ENCODE measurements at regions not wholly inside any gene's neighbourhood (a gene's known extent, or its start where the extent isn't known, plus 50 kb on each side); places are given as distances from the start of the nearest gene placed in this dataset.

- no peak for DNase-seq
- Mint-ChIP-seq H3K27me3 (ENCODE audit: unreplicated experiment) (peaks cover 2% of the 10 kb centered on the region), H3K27ac (ENCODE audit: unreplicated experiment) (no peak overlapping the region), H3K9me3 (ENCODE audit: unreplicated experiment) (no peaks in the 10 kb centered on the region), H3K4me1 (ENCODE audit: low read depth, unreplicated experiment) (no peaks in the 10 kb centered on the region), H3K36me3 (ENCODE audit: unreplicated experiment) (peaks cover 5% of the 10 kb centered on the region), H3K4me3 (ENCODE audit: unreplicated experiment) (no peak overlapping the region)
- TF ChIP-seq CTCF (IDR thresholded peaks at IDR 0.05; ENCODE audit: partially characterized antibody, unreplicated experiment) = no peak
Observed at GRCh38 chr15:25982736-25983135, 119.6 kb upstream of the ATP10A start.

- peaks cover 2% of the 10 kb centered on the region for H3K27me3 Mint-ChIP-seq (ENCODE audit: unreplicated experiment)
- H3K9me3 Mint-ChIP-seq (ENCODE audit: unreplicated experiment) = no peaks in the 10 kb centered on the region
- H3K36me3 Mint-ChIP-seq (ENCODE audit: unreplicated experiment) = no peaks in the 10 kb centered on the region
- H3K27ac Mint-ChIP-seq (ENCODE audit: unreplicated experiment) = no peak overlapping the region
- H3K4me1 Mint-ChIP-seq (ENCODE audit: low read depth, unreplicated experiment) = no peaks in the 10 kb centered on the region
- no peak for TF ChIP-seq CTCF (IDR thresholded peaks at IDR 0.05; ENCODE audit: partially characterized antibody, unreplicated experiment)
- H3K4me3 Mint-ChIP-seq (ENCODE audit: unreplicated experiment) = no peak overlapping the region
- no peak for DNase-seq
Observed at GRCh38 chr15:25981114-25981513, 118.0 kb upstream of the ATP10A start.

GRCh38 chr15:25972141-25972675 lies 109.1 kb upstream of the ATP10A start:
- Mint-ChIP-seq H3K4me1 (ENCODE audit: low read depth, unreplicated experiment) (no peaks in the 10 kb centered on the region), H3K36me3 (ENCODE audit: unreplicated experiment) (peaks cover 12% of the 10 kb centered on the region), H3K9me3 (ENCODE audit: unreplicated experiment) (no peaks in the 10 kb centered on the region), H3K27me3 (ENCODE audit: unreplicated experiment) (no peaks in the 10 kb centered on the region), H3K4me3 (ENCODE audit: unreplicated experiment) (no peak overlapping the region), H3K27ac (ENCODE audit: unreplicated experiment) (no peak overlapping the region)
- DNase-seq = no peak
- TF ChIP-seq CTCF (IDR thresholded peaks at IDR 0.05; ENCODE audit: partially characterized antibody, unreplicated experiment) = no peak

- no peak for TF ChIP-seq CTCF (IDR thresholded peaks at IDR 0.05; ENCODE audit: partially characterized antibody, unreplicated experiment)
- no peak for DNase-seq
- Mint-ChIP-seq H3K27me3 (ENCODE audit: unreplicated experiment) (no peaks in the 10 kb centered on the region), H3K9me3 (ENCODE audit: unreplicated experiment) (no peaks in the 10 kb centered on the region), H3K4me3 (ENCODE audit: unreplicated experiment) (no peak overlapping the region), H3K36me3 (ENCODE audit: unreplicated experiment) (peaks cover 12% of the 10 kb centered on the region), H3K4me1 (ENCODE audit: low read depth, unreplicated experiment) (no peaks in the 10 kb centered on the region), H3K27ac (ENCODE audit: unreplicated experiment) (no peak overlapping the region)
Observed at GRCh38 chr15:25971053-25971452, 107.9 kb upstream of the ATP10A start.

- TF ChIP-seq CTCF (IDR thresholded peaks at IDR 0.05; ENCODE audit: partially characterized antibody, unreplicated experiment) = no peak
- no peaks in the 10 kb centered on the region for H3K9me3 Mint-ChIP-seq (ENCODE audit: unreplicated experiment)
- H3K36me3 Mint-ChIP-seq (ENCODE audit: unreplicated experiment) = peaks cover 11% of the 10 kb centered on the region
- H3K27me3 Mint-ChIP-seq (ENCODE audit: unreplicated experiment) = no peaks in the 10 kb centered on the region
- H3K27ac Mint-ChIP-seq (ENCODE audit: unreplicated experiment) = no peak overlapping the region
- DNase-seq = no peak
- no peak overlapping the region for H3K4me3 Mint-ChIP-seq (ENCODE audit: unreplicated experiment)
- H3K4me1 Mint-ChIP-seq (ENCODE audit: low read depth, unreplicated experiment) = no peaks in the 10 kb centered on the region
Observed at GRCh38 chr15:25969886-25970285, 106.8 kb upstream of the ATP10A start.
